HG02870 (cell line): ENCODE measurements at regions not wholly inside any gene's neighbourhood (a gene's known extent, or its start where the extent isn't known, plus 50 kb on each side); places are given as distances from the start of the nearest gene placed in this dataset.
"Not testable (repeated sequence)": the region's sequence is repeated elsewhere in the genome, so short reads cannot be mapped to it uniquely, and the experiment has no call there.

Source experiments
- ATAC-seq: cut with Tn5 transposase; IDR thresholded peaks from one replicate; pipeline ENCODE4 v1.9.1; 2021; ENCODE audit warnings: mild to moderate bottlenecking, moderate library complexity; ENCODE audit not compliant: unreplicated experiment

DNA sequence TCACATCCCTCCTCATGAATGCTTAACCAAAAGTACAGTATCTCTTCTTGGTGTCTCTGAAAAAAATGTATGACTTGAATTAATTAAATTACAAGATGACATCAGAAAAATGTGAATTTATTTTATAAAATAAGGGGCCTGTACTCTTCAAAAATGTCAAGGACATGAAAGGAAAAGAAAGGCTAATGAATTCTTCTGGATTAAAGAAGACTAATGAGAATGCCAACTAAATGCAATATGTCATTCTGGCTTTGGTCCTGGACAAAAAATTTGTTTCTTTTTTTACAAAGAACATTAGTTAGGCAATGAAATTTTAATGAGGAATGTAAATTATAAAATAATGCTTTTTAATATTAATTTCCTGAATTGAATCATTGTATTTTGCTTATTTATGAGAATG, 1125.7 kb downstream of the DNAJB9 start:
- ATAC-seq: no peak

GRCh38 chr7:109696723-109697122, 1127.0 kb downstream of the DNAJB9 start:
- ATAC-seq: no peak

GRCh38 chr7:109699661-109700060, 1130.0 kb downstream of the DNAJB9 start:
- ATAC-seq: no peak

DNA sequence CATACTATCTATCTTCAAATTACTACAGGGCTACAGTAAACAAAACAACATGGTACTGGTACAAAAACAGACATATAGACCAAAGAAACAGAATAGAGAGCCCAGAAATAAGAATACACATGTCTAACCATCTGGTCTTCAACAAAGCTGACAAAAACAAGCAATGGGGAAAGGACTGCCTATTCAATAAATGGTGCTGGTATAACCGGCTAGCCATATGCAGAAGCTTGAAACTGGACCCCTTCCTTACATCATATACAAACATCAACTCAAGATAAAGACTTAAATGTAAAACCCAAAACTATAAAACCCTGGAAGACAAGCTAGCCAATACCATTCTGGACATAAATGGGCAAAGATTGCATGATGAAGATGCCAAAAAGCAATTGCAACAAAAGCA, 1143.7 kb downstream of the DNAJB9 start:
- ATAC-seq: no peak

- ATAC-seq: not testable (repeated sequence)
Observed at GRCh38 chr7:109719359-109719758, 1149.7 kb downstream of the DNAJB9 start.

GRCh38 chr7:109734601-109735000, 1164.9 kb downstream of the DNAJB9 start:
- no peak for ATAC-seq

GRCh38 chr7:109735881-109736280, 1166.2 kb downstream of the DNAJB9 start:
- ATAC-seq: no peak

GRCh38 chr7:109745677-109746410, 1176.2 kb downstream of the DNAJB9 start:
- ATAC-seq: no peak

- no peak for ATAC-seq
Observed at GRCh38 chr7:109751241-109751640, 1181.6 kb downstream of the DNAJB9 start.

DNA sequence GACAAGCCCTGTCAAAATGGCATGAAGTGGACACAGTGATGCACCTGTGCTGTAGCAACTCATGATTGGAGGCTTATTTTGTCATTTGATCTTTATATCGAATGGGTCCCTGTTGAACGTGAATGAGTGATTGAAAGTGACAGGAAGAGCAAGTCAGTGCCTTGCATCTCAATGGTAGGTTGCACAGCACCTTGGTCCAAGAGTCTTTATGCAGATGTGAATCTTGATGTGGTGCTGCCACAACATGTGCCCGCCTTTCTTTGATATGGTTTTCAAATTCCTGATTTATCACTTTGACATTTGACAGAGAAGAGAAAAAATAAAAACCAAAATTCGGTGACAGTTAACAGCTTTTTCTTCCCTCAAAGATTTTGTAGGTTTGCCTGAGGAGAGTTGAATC, 1182.4 kb downstream of the DNAJB9 start:
- no peak for ATAC-seq

- ATAC-seq: no peak
Observed at GRCh38 chr7:109757713-109758112, 1188.0 kb downstream of the DNAJB9 start.

- ATAC-seq: no peak
Observed at GRCh38 chr7:109763611-109764010, 1193.9 kb downstream of the DNAJB9 start.

DNA sequence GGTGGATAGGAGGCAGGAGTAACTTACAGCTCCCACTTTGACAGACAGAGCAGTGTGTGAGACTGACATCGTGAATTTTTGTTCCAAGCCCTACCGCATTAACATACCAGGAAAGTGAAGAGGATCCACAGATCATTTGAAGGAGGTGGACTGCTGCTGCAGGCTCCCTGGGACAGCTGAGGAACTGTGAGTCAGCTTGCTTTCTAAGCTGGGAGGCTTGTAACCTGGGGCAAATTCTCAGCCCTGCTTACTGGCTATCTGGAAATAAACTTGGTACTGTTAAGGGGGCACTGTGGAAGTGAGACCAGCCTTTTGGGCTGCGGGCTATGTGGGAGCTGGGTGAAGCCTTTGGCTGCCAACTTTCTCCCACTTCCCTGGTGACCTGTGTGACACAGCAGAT, 1202.5 kb downstream of the DNAJB9 start:
- ATAC-seq: no peak

- ATAC-seq: no peak
Observed at GRCh38 chr7:109782806-109783205, 1213.1 kb downstream of the DNAJB9 start.

DNA sequence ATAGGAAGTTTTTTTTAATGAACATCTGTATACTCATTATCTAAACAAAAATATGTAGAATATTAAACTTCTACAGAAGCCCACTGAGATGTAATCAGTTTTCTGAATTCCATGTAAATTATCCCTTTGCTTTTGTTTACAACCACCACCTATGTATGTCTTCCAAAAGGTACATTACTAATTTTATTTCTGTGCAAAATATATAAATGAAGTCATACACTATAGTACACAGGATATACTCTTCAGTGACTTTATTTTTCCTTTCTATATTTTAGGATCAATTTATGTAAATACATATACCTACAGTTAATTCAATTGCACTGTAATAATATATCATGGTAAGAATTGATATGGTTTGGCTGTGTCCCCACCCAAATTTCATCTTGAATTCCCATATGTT, 1236.9 kb downstream of the DNAJB9 start:
- ATAC-seq: no peak

DNA sequence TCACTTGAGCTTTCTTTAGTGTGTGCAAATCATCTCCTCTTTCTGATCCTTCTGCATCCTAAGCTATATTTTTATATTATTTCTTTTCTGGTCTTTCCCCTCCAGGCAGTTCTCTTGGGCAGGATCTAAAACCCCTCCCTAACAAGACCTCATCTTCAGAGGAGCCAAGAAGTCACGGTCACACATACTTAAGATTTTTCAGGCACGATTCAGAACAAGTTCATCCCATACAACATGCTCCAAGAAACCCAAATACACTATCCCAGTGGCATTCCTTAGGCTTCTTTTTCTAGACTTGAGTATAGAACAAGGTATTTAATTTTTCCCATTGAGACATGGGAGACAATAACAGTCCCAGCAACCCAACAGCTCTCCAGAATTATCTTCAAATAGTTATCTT, 1251.5 kb downstream of the DNAJB9 start:
- ATAC-seq: no peak

GRCh38 chr7:109834851-109835250, 1256.1 kb upstream of the LRRN3 start:
- no peak for ATAC-seq

- no peak for ATAC-seq
Observed at GRCh38 chr7:109835577-109835976, 1255.3 kb upstream of the LRRN3 start.

- ATAC-seq: no peak
Observed at GRCh38 chr7:109836016-109836415, 1254.9 kb upstream of the LRRN3 start.

GRCh38 chr7:109842386-109842785, 1248.5 kb upstream of the LRRN3 start:
- no peak for ATAC-seq

GRCh38 chr7:109844362-109844761, 1246.6 kb upstream of the LRRN3 start:
- ATAC-seq: no peak

- no peak for ATAC-seq
Observed at GRCh38 chr7:109864230-109864629, 1226.7 kb upstream of the LRRN3 start.

DNA sequence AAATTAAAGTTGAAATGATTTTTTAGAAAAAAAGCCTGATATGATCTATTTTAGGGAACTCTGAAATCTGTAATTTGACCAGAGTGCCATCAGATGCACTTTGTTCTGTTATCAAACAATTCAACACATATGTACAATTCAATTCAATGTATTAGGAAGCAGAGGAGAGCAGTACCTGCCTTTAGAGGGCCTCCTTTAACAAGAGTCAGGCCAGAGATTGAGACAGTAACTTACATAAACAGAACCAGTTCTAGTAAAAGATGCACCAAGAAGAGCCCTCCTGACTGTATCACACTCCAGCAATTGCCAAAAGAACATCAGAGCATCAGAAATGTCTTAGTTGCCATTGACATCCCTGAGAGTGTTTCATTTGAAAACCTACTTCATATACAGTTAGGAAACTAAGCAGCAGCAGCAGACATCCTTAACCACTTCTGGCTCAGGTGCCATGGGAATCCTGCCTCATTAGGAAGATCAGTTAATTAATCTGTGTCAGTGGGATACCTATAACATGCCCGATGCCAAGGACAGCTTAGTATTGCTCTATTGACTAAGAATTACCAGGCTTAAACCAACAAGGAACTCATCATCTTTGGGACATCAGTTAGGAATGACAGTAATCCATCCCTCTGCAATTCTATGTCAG, 1222.6 kb upstream of the LRRN3 start:
- ATAC-seq: no peak
